H1 (cell line): ENCODE measurements at regions not wholly inside any gene's neighbourhood (a gene's known extent, or its start where the extent isn't known, plus 50 kb on each side); places are given as distances from the start of the nearest gene placed in this dataset.

Experiments used
- CHD2 ChIP-seq: IDR thresholded peaks from 2 replicates; pipeline ENCODE4 v1.6.1; 2012; ENCODE audit warnings: low read length, improper control_type of control experiment
- EP300 ChIP-seq, 2 experiments: IDR thresholded peaks; 1 replicate in 1 of 2; 2 replicates in 1 of 2; pipeline ENCODE4 v1.6.1; 2011 to 2012; ENCODE audit warnings: low read depth in 2 of 2, low read length in 2 of 2, mild to moderate bottlenecking in 2 of 2, borderline replicate concordance in 1 of 2, inconsistent platforms in 1 of 2, moderate library complexity in 1 of 2
- TEAD4 ChIP-seq: IDR thresholded peaks from 2 replicates; pipeline ENCODE4 v1.6.1; 2012; ENCODE audit warnings: low read depth, low read length, inconsistent platforms, mixed read lengths

GRCh38 chr11:91046261-91046660 lies 823.4 kb upstream of the CHORDC1 start (continued):
- TF ChIP-seq EP300 (IDR thresholded peaks at IDR 0.05; ENCODE audit: borderline replicate concordance in 1 of 2, low read depth in 2 of 2, low read length in 2 of 2): no peak
- no peak for TF ChIP-seq CHD2
- no peak for TF ChIP-seq TEAD4
